GM21529 (cell line): ENCODE measurements at regions not wholly inside any gene's neighbourhood (a gene's known extent, or its start where the extent isn't known, plus 50 kb on each side); places are given as distances from the start of the nearest gene placed in this dataset.
"Not testable (repeated sequence)": the region's sequence is repeated elsewhere in the genome, so short reads cannot be mapped to it uniquely, and the experiment has no call there.

Experiments used
- ATAC-seq: cut with Tn5 transposase; IDR thresholded peaks from one replicate; pipeline ENCODE4 v1.9.1; 2021; ENCODE audit not compliant: unreplicated experiment

DNA sequence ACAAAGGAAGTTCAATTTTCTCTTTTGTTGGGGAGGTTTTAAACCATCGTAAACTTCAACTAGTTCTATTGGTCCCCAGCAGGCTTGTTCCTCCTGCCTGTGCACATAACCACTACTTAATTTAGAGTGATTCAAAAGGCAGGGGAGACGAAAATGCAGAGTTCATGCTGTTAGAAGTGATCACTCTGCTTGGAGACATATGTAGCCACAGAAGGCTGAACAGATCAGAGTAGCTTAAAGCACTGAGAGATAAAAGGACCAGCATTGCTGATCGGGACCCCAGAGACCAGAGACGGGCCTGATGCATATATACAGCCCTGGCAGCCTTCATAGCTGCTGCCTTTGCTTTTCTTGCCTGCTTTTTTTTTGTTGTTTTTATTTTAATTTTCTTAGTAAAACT is 662.0 kb upstream of the CPEB2 start:
- no peak for ATAC-seq

DNA sequence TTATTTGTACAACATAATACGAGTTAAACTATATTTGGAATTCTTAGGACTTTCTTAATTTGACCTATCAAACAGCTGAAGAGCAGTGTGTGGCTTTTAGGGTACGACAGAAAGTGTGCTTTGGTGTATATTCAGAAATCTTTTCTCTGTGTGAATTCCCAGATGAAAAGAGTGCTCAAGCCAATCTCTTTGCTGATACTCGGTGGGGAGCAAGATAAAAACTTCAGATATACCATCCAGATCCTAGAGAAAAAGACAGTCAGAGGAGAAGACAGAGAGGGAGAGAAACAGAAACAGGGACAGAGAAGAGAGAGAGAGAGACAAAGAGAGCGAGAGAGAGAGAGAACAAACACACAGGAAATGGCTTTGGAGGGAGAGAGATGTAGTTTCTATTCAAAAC is 658.3 kb upstream of the CPEB2 start:
- ATAC-seq = no peak

- no peak for ATAC-seq
These were observed 656.9 kb upstream of the CPEB2 start for GRCh38 chr4:14345356-14345775.

DNA sequence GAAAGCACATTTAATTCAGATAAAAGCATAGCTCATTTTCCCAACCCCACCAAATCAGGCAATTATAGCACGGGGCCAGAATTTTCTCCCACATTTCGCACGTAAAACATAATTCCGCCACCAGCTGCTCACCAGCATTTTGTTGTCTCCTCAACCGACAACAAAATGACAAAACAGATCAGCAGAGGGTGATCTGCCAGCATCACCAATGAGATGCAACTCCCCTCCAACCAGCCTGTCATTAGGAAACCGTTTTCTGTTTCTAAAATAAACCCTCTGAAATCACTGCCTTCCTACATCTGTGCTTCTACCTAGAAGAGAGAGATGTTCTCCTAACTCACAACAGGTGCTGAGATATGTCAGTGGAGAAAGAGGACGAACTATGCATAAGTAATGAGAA is 654.8 kb upstream of the CPEB2 start:
- no peak for ATAC-seq

- no peak for ATAC-seq
These were observed 653.8 kb upstream of the CPEB2 start for GRCh38 chr4:14348506-14348905.

GRCh38 chr4:14358544-14359160 is 643.6 kb upstream of the CPEB2 start:
- ATAC-seq = not testable (repeated sequence)

DNA sequence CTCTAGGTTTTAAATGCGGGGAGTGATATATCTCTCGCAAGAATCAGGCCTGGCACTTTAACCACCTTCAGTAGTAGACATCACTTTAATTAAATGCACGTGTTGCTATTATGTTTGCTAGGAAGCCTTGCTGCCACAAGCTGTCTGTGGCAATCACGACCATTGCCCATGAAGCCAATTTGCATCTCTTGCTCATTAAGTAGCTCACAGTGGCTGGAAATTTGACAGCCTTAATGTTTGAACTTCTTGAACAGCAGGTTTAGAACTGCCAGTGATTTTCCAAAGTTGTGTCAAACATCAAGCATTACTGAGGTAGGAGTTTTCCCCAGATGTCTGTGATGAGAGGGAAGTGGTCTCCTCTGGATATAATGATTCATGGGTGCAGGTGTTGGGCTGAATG is 642.3 kb upstream of the CPEB2 start:
- ATAC-seq = no peak

DNA sequence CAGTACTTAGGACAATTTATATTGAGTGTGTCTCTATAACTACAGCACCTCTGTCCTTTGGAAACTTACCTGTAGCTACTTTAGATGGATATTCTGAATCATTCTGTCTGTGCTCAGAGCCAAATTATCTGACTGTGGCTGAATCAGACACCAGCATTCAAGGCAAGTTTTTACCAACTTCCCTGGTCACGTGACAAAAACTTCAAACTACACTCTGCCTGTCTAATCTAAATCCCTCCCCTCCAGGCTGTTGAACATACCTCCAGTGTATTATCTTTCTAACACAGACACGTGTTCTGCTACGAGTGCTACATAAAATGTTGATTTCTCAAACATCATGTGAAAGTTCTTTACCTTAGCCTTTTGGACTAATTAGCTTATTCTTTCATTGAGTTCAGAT is 641.2 kb upstream of the CPEB2 start:
- ATAC-seq = no peak

DNA sequence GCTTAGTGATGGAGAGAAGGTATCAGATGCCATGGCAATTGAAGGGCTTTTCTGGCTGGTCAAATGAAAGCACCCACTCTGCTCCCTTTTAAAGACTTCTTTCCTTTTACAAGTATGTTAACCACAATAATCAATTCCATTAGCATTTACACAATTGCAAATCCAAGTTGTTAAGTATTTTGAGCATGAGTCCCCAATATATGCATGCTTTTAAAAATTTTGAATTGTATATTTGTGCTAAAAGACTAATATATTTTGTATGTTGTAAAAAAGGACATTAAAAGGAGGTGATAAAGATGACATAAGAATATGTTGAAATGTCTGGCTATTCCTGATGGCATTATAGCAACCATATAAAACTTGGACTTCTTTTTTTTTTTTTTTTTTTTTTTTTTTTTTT is 639.9 kb upstream of the CPEB2 start:
- ATAC-seq = no peak

DNA sequence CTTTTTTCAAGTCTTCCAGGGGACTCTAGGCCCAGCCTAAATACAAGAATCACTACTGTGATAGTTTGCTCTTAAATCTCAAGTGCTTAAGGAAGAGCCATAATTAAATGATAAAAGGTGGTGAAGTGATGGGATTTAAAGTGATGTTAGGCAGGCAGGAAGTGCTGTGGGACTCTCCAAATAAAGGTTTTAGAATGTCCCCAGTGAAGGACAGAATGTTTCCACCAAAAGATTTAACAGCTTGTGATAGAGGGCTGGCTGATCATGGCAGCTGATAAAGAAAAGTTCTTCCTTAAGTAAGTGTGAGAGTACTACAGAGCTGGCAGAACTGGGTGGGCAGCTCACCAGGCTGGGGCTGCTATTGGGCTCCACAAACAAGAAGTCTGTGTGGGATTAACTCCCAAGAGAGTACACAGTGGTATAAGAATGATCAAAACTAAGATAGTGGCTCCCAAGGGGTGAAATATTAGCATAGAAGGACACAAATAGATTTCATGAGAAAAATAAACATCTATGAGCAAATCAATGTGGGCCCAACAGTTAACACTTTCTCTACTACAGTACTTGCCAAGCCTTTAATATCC is 637.2 kb upstream of the CPEB2 start:
- no peak for ATAC-seq

DNA sequence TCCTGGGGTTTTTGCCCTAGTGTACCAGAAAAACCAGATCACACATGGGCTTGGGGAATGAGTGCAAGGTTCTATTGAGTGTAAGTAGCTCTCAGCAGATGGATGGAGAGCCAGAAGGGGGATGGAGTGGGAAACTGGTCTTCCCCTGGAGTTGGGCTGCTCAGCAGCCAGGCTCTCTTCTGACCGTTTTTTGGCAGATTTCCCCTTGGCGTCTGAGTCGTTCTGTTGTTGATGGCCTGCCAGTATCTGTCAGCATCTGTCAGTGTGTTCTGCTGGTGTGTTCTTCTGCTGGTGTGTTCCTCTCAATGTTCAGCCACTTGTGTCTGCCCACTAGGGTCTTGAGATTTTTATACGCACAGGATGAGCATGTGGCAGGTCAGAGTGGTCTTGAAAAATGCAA is 633.9 kb upstream of the CPEB2 start:
- no peak for ATAC-seq

DNA sequence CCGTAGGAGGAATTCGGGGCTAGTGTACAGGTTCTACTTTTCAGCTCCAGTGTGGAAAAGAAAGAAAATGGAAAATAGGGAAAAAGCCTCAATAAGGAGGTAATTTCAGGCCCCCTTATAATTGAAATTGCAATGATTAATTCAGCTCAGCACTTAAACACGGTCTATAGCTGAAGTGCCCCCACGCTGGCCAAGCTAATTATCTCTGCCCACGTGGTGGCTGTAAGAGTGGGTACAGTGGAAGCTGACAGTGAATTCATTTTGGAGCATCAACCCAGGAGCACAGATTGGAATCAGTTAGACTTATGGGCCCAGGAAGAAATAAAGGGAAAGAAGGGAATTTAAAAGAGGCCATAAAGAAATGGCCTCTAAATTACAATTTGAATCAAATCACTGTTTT is 631.1 kb upstream of the CPEB2 start:
- no peak for ATAC-seq

GRCh38 chr4:14375816-14376215 is 626.5 kb upstream of the CPEB2 start:
- ATAC-seq = no peak

DNA sequence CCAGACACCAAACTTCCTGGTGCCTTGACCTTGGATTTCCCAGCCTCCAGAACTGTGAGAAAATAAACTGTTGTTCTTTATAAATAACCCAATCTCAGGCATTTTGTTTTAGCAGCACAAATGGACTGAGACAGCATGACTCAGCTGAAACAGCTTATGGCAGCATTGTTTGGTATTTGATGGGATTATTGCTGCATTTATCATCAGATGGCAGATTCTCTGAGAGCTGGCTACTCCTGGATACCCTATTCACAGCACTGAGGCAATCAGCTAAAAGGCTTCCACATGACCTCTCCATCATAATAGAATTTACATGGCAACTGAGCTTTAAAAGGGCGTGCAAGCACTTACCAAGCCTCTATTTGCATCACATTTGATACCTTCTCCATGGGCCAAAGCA is 623.1 kb upstream of the CPEB2 start:
- no peak for ATAC-seq

DNA sequence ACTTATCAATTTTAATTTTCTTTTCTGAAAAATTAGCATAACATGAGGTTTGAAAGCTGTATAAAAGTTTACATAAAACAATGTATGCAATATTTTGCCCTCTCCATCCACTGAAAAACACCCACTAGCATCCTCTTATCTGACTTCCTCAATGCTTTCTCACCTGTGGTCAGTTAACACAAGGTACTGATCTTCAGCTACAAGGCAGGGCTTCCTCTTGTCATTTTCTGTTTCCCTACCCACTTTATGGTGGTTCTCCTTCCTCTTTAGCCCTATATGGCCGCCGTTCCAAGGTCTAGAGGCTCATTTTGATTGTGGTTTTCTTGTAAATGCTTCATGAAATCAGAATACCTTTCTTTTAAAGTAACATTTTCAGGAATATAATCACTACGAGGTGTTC is 618.6 kb upstream of the CPEB2 start:
- no peak for ATAC-seq

GRCh38 chr4:14384824-14385223 is 617.5 kb upstream of the CPEB2 start:
- no peak for ATAC-seq

DNA sequence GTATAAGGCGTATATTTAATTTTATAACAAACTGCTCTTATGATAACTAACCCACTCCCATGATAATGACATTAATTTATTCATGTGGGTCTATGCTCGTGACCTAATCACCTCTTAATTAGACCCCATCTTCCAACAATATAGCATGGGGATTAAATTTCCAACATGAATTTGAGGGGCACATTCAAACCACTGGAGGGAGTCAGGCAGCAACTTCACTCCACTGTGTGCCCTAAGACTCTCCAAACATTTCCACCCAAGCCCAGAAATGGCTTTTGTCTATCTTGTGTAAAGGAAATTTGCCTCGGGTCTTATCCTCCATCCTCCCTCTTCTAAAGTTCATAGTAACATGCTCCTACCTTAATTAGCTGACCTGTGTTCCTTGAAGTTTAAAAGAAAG is 616.1 kb upstream of the CPEB2 start:
- no peak for ATAC-seq

- no peak for ATAC-seq
These were observed 614.6 kb upstream of the CPEB2 start for GRCh38 chr4:14387647-14388046.

DNA sequence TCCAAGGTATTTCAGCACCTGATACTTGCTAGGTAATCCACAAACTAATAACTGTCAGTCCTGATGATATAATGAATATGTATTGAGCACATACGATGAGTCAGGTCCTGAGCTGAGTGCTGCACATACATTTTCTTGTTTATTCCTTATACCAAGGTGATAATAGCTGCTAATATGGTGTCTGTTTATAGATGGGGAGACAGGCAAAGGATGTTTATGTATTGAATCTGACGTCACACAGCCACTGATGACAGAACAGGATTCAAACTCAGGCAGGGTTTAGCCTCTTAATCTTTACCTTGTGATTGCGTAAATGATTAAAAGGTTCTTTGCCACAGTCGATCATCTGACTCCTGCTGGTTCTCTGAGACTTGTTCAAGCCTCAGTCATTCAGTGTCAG is 609.9 kb upstream of the CPEB2 start:
- no peak for ATAC-seq

DNA sequence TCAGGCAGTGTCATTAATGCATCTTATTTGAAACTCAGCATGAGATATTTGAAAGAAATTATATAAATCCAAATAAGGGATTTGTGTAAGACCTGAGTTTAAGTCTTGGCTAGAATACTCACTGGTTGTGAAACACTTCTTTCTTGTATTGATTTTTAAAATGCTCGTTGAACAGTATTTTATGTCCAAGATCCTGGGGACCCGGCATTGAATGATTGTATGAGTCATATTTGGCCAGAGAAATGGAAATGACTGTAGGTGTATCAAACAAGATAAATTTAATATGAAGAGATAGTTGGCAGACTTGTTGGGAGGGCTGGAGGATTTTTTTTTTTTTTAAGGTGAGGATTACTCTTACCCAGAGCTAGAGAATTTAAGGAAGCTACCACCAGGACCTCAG is 606.1 kb upstream of the CPEB2 start:
- no peak for ATAC-seq

- no peak for ATAC-seq
These were observed 602.4 kb upstream of the CPEB2 start for GRCh38 chr4:14399848-14400247.

GRCh38 chr4:14400307-14400706 is 602.0 kb upstream of the CPEB2 start:
- no peak for ATAC-seq

GRCh38 chr4:14403132-14403531 is 599.1 kb upstream of the CPEB2 start:
- no peak for ATAC-seq
